Epithelial cell of esophagus (primary cell): ENCODE measurements at regions not wholly inside any gene's neighbourhood (a gene's known extent, or its start where the extent isn't known, plus 50 kb on each side); places are given as distances from the start of the nearest gene placed in this dataset.

ENCODE experiments used
- DNase-seq: peaks from one replicate; pipeline ENCODE4 v3.0.0; 2010; ENCODE audit warnings: low read depth
- H3K4me3 ChIP-seq: 2 replicates; pipeline ENCODE4 v1.5.1; 2011; ENCODE audit warnings: mild to moderate bottlenecking, low read length, control low read depth
- TF ChIP-seq, protein P1 (sequence below): IDR thresholded peaks from 2 replicates; pipeline ENCODE4 v1.5.1; 2011; ENCODE audit warnings: low read depth, mild to moderate bottlenecking, low read length, control low read depth, inconsistent platforms; ENCODE audit not compliant: insufficient read depth; ENCODE audit errors: missing control alignments

- no peak overlapping the region for H3K4me3 ChIP-seq
- DNase-seq = no peak
- TF ChIP-seq, protein P1, sequence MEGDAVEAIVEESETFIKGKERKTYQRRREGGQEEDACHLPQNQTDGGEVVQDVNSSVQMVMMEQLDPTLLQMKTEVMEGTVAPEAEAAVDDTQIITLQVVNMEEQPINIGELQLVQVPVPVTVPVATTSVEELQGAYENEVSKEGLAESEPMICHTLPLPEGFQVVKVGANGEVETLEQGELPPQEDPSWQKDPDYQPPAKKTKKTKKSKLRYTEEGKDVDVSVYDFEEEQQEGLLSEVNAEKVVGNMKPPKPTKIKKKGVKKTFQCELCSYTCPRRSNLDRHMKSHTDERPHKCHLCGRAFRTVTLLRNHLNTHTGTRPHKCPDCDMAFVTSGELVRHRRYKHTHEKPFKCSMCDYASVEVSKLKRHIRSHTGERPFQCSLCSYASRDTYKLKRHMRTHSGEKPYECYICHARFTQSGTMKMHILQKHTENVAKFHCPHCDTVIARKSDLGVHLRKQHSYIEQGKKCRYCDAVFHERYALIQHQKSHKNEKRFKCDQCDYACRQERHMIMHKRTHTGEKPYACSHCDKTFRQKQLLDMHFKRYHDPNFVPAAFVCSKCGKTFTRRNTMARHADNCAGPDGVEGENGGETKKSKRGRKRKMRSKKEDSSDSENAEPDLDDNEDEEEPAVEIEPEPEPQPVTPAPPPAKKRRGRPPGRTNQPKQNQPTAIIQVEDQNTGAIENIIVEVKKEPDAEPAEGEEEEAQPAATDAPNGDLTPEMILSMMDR = no peak
These were observed 328.5 kb downstream of the FAM72C start for GRCh38 chr1:143643148-143643885.

DNA sequence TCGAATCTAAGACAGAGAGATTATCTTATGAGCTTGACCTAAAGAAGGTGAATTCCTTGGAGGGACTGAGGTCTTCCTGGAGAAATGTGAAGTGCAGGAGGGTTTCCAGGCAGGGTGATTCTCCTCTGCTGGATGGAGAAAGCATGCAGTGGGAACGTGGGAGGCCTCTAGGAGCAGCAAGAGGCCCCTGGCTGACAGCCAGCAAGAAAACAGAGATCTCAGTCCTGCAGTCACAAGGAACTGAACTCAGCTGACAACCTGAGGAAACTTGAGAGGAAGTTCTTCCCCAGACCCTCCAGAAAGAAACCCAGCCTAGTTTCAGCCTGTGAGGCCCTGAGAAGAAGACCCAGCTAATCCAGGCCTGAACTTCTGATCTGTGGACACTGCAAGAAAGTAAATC lies 345.9 kb downstream of the FAM72C start:
- TF ChIP-seq, protein P1 = no peak
- no peak overlapping the region for H3K4me3 ChIP-seq
- DNase-seq = no peak

GRCh38 chr1:143619851-143620250 lies 351.9 kb downstream of the FAM72C start:
- TF ChIP-seq, protein P1 = no peak

DNA sequence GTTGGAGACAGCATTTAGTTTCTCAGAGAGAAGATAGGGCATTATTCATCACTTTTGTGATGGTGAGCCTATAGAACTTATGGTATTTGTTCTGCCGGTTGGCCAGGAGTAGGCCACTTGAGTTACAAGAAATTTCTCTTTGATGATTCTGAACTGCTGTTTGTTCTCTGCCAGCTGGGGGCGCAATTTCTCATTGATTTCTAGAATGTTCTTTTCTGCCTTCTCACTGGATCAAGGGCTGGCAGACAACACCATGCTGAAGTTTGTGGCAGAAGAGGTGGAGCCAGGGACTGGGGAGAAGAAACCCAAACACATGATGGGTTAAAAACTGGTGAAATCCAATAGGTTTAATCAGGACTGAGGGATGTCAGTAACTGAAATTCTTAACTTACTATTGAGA lies 360.6 kb downstream of the FAM72C start:
- no peak for DNase-seq
- no peak overlapping the region for H3K4me3 ChIP-seq
- TF ChIP-seq, protein P1 = no peak

More at GRCh38 chr1:143619851-143620250, 351.9 kb downstream of the FAM72C start:
- H3K4me3 ChIP-seq = no peak overlapping the region
- DNase-seq = no peak

DNA sequence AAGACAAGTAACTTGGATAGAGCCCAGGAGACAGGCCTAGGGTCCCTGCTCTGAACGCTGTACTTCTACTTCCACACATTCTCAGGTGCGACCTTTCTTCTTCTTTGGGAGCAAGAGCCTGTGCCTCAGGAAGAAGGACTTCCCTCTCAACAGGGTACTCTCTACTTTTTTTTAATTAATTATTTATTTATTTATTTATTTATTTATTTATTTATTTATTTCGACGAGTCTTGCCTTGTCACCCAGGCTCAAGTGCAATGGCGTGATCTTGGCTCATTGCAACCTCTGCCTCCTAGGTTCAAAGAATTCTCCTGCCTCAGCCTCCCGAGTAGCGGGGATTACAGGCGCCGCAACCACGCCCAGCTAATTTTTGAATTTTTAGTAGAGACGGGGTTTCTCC lies 361.6 kb downstream of the FAM72C start:
- no peak overlapping the region for H3K4me3 ChIP-seq
- DNase-seq = no peak
- TF ChIP-seq, protein P1 = no peak

DNA sequence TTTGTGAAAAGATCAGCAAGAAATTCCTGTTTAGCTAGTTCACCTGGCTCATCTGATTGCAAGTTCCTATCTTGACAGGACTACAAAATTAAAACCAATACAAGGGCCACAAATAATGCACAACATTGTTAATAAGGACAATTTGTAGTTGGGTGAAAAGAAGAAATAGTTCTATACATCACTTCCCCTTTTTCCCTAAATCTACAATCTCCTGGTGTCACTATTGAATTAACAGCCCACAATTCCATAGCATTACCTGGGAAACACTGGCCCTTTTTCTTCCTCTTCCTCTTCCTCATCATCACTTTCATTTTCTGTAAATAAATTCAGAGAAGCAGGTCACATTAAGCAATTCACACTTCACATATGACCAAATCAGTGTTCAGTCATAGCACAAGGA lies 366.9 kb downstream of the FAM72C start:
- DNase-seq = no peak
- TF ChIP-seq, protein P1 = no peak

DNA sequence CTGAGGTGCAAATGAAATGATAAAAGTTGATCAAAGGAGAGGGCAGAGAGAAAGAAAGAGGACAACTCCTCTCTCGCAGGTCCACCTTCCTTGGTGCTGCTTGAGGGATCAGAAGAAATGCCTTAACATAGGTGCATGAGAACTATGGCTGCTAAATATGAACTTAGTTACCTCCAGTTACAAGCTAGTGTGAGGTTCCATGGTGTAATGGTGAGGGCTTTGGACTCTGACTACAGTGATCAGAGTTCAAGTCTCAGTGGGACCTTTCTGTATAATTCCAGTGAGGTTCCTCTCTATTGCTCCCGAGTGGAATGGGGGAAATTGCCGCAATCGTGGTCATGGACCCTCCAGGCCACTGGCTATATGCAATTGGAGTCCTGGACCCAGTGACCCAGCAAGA lies 387.3 kb downstream of the FAM72C start:
- TF ChIP-seq, protein P1 = no peak
- DNase-seq = no peak
- H3K4me3 ChIP-seq = no peak overlapping the region

More for the DNA sequence above, 366.9 kb downstream of the FAM72C start:
- H3K4me3 ChIP-seq = no peak overlapping the region
